Mammary epithelial cell (primary cell): ENCODE measurements at regions not wholly inside any gene's neighbourhood (a gene's known extent, or its start where the extent isn't known, plus 50 kb on each side); places are given as distances from the start of the nearest gene placed in this dataset.

Experiments used
- CTCF ChIP-seq, 2 donors: IDR thresholded peaks in 1 of 2; conservative IDR thresholded peaks in 1 of 2; 2 replicates each; pipeline ENCODE4 v1.5.1; 2011 to 2012; ENCODE audit warnings: inconsistent platforms in 2 of 2, low read length in 2 of 2, mild to moderate bottlenecking in 2 of 2, control low read depth in 1 of 2, low read depth in 1 of 2; ENCODE audit not compliant: insufficient read depth in 1 of 2; ENCODE audit errors: extremely low read depth in 1 of 2
- EZH2 ChIP-seq: IDR thresholded peaks from 2 replicates; pipeline ENCODE4 v1.6.1; 2012; ENCODE audit warnings: low read length, inconsistent platforms, borderline replicate concordance

- TF ChIP-seq CTCF (conservative IDR thresholded peaks at IDR 0.05 in 1 of 2, IDR thresholded peaks at IDR 0.05 in 1 of 2; ENCODE audit: extremely low read depth in 1 of 2, insufficient read depth in 1 of 2, low read depth in 1 of 2, low read length in 2 of 2) (no peak), EZH2 (no peak)
Observed at GRCh38 chr1:201605385-201606010, 66.6 kb downstream of the NAV1 start.
